CD14-positive monocyte (primary cell): ENCODE measurements at regions not wholly inside any gene's neighbourhood (a gene's known extent, or its start where the extent isn't known, plus 50 kb on each side); places are given as distances from the start of the nearest gene placed in this dataset.

Experiments
- DNase-seq, 3 donors: peaks; one replicate each; pipeline ENCODE4 v3.0.0-alpha.2; 2011 to 2022
- H2AFZ ChIP-seq: 2 replicates; pipeline ENCODE4 v1.6.0; 2012; ENCODE audit warnings: mild to moderate bottlenecking, low read depth, low read length, inconsistent platforms; ENCODE audit not compliant: insufficient read depth, poor library complexity, severe bottlenecking
- H3K27ac ChIP-seq, 2 donors: 1 replicate in 1 of 2; 2 replicates in 1 of 2; pipeline ENCODE4 v1.5.1; 2012 to 2013; ENCODE audit warnings: low read length in 2 of 2, control low read depth in 1 of 2, inconsistent platforms in 1 of 2, low read depth in 1 of 2, mild to moderate bottlenecking in 1 of 2
- H3K27me3 ChIP-seq, 2 donors: one replicate each; pipeline versions ENCODE4 v1.6.0 to v1.6.1; 2011 to 2013; ENCODE audit warnings: low read length in 2 of 2; ENCODE audit not compliant: control insufficient read depth in 2 of 2, insufficient read depth in 2 of 2
- H3K36me3 ChIP-seq, 2 donors: replicated peaks in 1 of 2; 1 replicate in 1 of 2; 2 replicates in 1 of 2; pipeline versions ENCODE4 v1.5.1 to v1.6.1; 2012 to 2013; ENCODE audit warnings: low read length in 2 of 2, control low read depth in 1 of 2, inconsistent platforms in 1 of 2, mild to moderate bottlenecking in 1 of 2; ENCODE audit not compliant: insufficient read depth in 2 of 2, control insufficient read depth in 1 of 2
- H3K4me1 ChIP-seq, 2 donors: 1 replicate in 1 of 2; 2 replicates in 1 of 2; pipeline versions ENCODE4 v1.5.1 to v1.6.1; 2012 to 2013; ENCODE audit warnings: low read length in 2 of 2, control low read depth in 1 of 2, inconsistent platforms in 1 of 2, mild to moderate bottlenecking in 1 of 2, moderate library complexity in 1 of 2; ENCODE audit not compliant: insufficient read depth in 2 of 2, control insufficient read depth in 1 of 2
- H3K4me2 ChIP-seq: replicated peaks from 2 replicates; pipeline ENCODE3; 2012; ENCODE audit warnings: low read length, moderate library complexity, mild to moderate bottlenecking; ENCODE audit not compliant: poor library complexity, severe bottlenecking; ENCODE audit errors: extremely low read depth
- H3K4me3 ChIP-seq, 3 experiments: fragments of 200-600 bp in 1 of 3; sonication (generic) in 1 of 3; replicated peaks in 1 of 3; 1 replicate in 2 of 3; 2 replicates in 1 of 3; pipeline ENCODE4 v1.5.1; 2011 to 2013; ENCODE audit warnings: low read length in 3 of 3, mild to moderate bottlenecking in 3 of 3, control low read depth in 2 of 3, low read depth in 2 of 3, inconsistent platforms in 1 of 3, moderate library complexity in 1 of 3
- H3K79me2 ChIP-seq: 2 replicates; pipeline ENCODE4 v1.6.0; 2012; ENCODE audit warnings: mild to moderate bottlenecking, control low read depth, inconsistent platforms, low read length, moderate library complexity; ENCODE audit not compliant: insufficient read depth
- H3K9ac ChIP-seq: 2 replicates; pipeline ENCODE4 v1.6.0; 2017; ENCODE audit warnings: low read length, mild to moderate bottlenecking; ENCODE audit not compliant: insufficient read depth, poor library complexity, severe bottlenecking
- H3K9me3 ChIP-seq, 2 donors: replicated peaks in 1 of 2; 1 replicate in 1 of 2; 2 replicates in 1 of 2; pipeline versions ENCODE4 v1.5.1 to v1.6.1; 2012 to 2013; ENCODE audit warnings: low read length in 2 of 2, control low read depth in 1 of 2; ENCODE audit not compliant: control insufficient read depth in 1 of 2, insufficient read depth in 1 of 2
- H4K20me1 ChIP-seq: 2 replicates; pipeline ENCODE4 v1.6.0; 2012; ENCODE audit warnings: mild to moderate bottlenecking, low read length, control low read depth, moderate library complexity; ENCODE audit not compliant: insufficient read depth
- H3K27ac Mint-ChIP-seq, 7 donors: one replicate each; pipeline ENCODE4 v1.8.0; 2020; ENCODE audit warnings: mild to moderate bottlenecking in 7 of 7, mixed read lengths in 7 of 7, moderate library complexity in 6 of 7, inconsistent platforms in 2 of 7
- H3K27me3 Mint-ChIP-seq, 3 donors: one replicate each; pipeline ENCODE4 v1.8.0; 2021 to 2022; ENCODE audit warnings: low read depth in 3 of 3, mild to moderate bottlenecking in 3 of 3, mixed read lengths in 3 of 3, moderate library complexity in 3 of 3, inconsistent platforms in 1 of 3
- H3K36me3 Mint-ChIP-seq, 2 donors: one replicate each; pipeline ENCODE4 v1.8.0; 2020; ENCODE audit warnings: mixed read lengths in 2 of 2, inconsistent platforms in 1 of 2, mild to moderate bottlenecking in 1 of 2
- H3K4me1 Mint-ChIP-seq: one replicate; pipeline ENCODE4 v1.8.0; 2020; ENCODE audit warnings: mild to moderate bottlenecking, mixed read lengths
- H3K4me3 Mint-ChIP-seq, 2 donors: one replicate each; pipeline ENCODE4 v1.8.0; 2020; ENCODE audit warnings: mild to moderate bottlenecking in 2 of 2, mixed read lengths in 2 of 2, moderate library complexity in 1 of 2
- H3K9me3 Mint-ChIP-seq, 7 donors: one replicate each; pipeline ENCODE4 v1.8.0; 2020 to 2022; ENCODE audit warnings: mixed read lengths in 7 of 7, mild to moderate bottlenecking in 6 of 7, moderate library complexity in 6 of 7, inconsistent platforms in 2 of 7
- WGBS: methylation state at CpG from one replicate; pipeline ENCODE4 v1.1.5; 2013; ENCODE audit warnings: missing lambda C conversion rate; ENCODE audit not compliant: insufficient coverage; 5-methylcytosine and 5-hydroxymethylcytosine counted together
- intact Hi-C, 2 donors: fragments of 100-400 bp; cut with micrococcal nuclease; formaldehyde crosslinking; loops; one replicate each; pipeline versions ENCODE4 v1.15.0 to v1.15.1; 2023
- TF ChIP-seq, protein P1 (sequence below): fragments of 200-600 bp; IDR thresholded peaks from one replicate; pipeline ENCODE4 v1.8.0; 2022; ENCODE audit warnings: antibody characterized with exemption, mild to moderate bottlenecking

DNA sequence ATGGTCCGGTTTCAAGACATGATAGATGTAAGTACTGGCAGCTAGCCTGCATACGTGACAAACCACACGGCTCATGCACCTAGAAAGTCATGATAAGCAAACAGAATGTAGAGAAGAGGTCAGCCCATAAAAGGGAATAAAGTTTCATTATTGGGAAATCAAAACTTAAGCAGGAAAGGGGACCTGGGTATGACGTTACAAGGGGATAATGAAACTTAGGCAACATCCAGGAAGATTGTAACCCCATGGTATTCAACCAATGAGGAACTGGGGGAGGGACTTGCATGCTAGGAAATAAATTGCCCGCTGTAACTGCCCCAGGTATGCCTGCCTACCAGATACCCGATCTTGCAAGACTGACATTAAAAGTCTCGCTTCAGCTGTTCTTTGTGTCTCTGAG is 1679.0 kb downstream of the SUCLG1 start:
- no peak overlapping the region for H3K9ac ChIP-seq
- no peaks in the 10 kb centered on the region for H3K79me2 ChIP-seq
- H3K4me2 ChIP-seq = no peak overlapping the region
- intact Hi-C loops = no loop called here
- no peak for DNase-seq
- peaks cover 0 to 9% (median 2%) of the 10 kb centered on the region in 7 donors for H3K9me3 Mint-ChIP-seq
- H4K20me1 ChIP-seq = no peaks in the 10 kb centered on the region
- WGBS = 96% methylated on average over 3 of the region's 7 CpGs
- no peaks in the 10 kb centered on the region for H3K4me1 ChIP-seq
- TF ChIP-seq, protein P1, sequence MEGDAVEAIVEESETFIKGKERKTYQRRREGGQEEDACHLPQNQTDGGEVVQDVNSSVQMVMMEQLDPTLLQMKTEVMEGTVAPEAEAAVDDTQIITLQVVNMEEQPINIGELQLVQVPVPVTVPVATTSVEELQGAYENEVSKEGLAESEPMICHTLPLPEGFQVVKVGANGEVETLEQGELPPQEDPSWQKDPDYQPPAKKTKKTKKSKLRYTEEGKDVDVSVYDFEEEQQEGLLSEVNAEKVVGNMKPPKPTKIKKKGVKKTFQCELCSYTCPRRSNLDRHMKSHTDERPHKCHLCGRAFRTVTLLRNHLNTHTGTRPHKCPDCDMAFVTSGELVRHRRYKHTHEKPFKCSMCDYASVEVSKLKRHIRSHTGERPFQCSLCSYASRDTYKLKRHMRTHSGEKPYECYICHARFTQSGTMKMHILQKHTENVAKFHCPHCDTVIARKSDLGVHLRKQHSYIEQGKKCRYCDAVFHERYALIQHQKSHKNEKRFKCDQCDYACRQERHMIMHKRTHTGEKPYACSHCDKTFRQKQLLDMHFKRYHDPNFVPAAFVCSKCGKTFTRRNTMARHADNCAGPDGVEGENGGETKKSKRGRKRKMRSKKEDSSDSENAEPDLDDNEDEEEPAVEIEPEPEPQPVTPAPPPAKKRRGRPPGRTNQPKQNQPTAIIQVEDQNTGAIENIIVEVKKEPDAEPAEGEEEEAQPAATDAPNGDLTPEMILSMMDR = no peak
- no peaks in the 10 kb centered on the region for H3K36me3 ChIP-seq
- H3K9me3 ChIP-seq = peaks cover 4 to 7% of the 10 kb centered on the region in 2 donors
- no peaks in the 10 kb centered on the region for H3K4me1 Mint-ChIP-seq
- no peak overlapping the region for H3K4me3 Mint-ChIP-seq
- H3K27me3 Mint-ChIP-seq = no peaks in the 10 kb centered on the region
- H3K4me3 ChIP-seq = no peak overlapping the region
- H2AFZ ChIP-seq = no peak overlapping the region
- no peaks in the 10 kb centered on the region for H3K27me3 ChIP-seq
- no peaks in the 10 kb centered on the region for H3K36me3 Mint-ChIP-seq
- no peak overlapping the region for H3K27ac ChIP-seq
- H3K27ac Mint-ChIP-seq = no peak overlapping the region

DNA sequence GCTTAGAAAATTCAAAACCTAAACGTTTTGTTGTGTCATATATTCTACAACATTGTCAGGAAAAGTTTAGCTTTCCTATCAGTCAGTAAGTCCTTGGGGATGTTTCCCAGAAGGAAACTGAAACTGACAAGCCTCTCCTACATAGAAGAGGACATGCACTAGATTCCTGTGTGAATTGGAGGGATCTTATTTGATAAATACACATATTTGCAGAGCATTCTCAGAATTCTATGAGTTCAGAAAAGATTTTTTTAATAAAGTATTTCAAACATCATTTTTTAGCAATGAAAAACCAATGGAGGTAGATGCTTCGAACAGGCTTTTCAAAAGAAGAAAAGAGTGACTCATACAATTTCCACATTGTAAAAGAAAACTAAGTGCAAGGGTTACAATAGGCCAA is 1706.7 kb downstream of the SUCLG1 start:
- Mint-ChIP-seq H3K36me3 (no peaks in the 10 kb centered on the region), H3K9me3 (peaks cover 6 to 16% (median 13%) of the 10 kb centered on the region in 7 donors), H3K4me3 (no peak overlapping the region), H3K4me1 (no peaks in the 10 kb centered on the region), H3K27me3 (no peaks in the 10 kb centered on the region), H3K27ac (no peak overlapping the region)
- H3K27me3 ChIP-seq = no peaks in the 10 kb centered on the region
- no peaks in the 10 kb centered on the region for H3K4me1 ChIP-seq
- WGBS = no CpG with 5 or more reads among the region's 2 CpGs
- intact Hi-C loops = no loop called here
- TF ChIP-seq, protein P1 = no peak
- H2AFZ ChIP-seq = no peak overlapping the region
- peaks cover 5 to 6% of the 10 kb centered on the region in 2 donors for H3K9me3 ChIP-seq
- no peak for DNase-seq
- no peaks in the 10 kb centered on the region for H3K36me3 ChIP-seq
- H3K9ac ChIP-seq = no peak overlapping the region
- H3K4me2 ChIP-seq = no peak overlapping the region
- H3K79me2 ChIP-seq = no peaks in the 10 kb centered on the region
- H4K20me1 ChIP-seq = no peaks in the 10 kb centered on the region
- H3K27ac ChIP-seq = no peak overlapping the region
- H3K4me3 ChIP-seq = no peak overlapping the region
